ENCODE measurements at regions not wholly inside any gene's neighbourhood (a gene's known extent, or its start where the extent isn't known, plus 50 kb on each side); places are given as distances from the start of the nearest gene placed in this dataset.

GRCh38 chr17:71578446-71578845, 542.4 kb upstream of the SOX9 start:
- H3K36me3 ChIP-seq (ENCODE audit: insufficient read depth), result no peaks in the 10 kb centered on the region
- no peaks in the 10 kb centered on the region for H3K4me1 ChIP-seq (ENCODE audit: insufficient read depth)
- TF ChIP-seq ETS1 (IDR thresholded peaks at IDR 0.05) (no peak), EZH2 (IDR thresholded peaks at IDR 0.05; ENCODE audit: low read depth, unreplicated experiment) (no peak), ZNF462 (CRISPR knock-in tag; IDR thresholded peaks at IDR 0.05) (no peak), CREB1 (CRISPR knock-in tag; IDR thresholded peaks at IDR 0.05; ENCODE audit: low read depth) (no peak), ZNF114 (CRISPR knock-in tag; IDR thresholded peaks at IDR 0.05) (no peak), JUNB (IDR thresholded peaks at IDR 0.05; ENCODE audit: unreplicated experiment) (no peak), EZH2phosphoT487 (IDR thresholded peaks at IDR 0.05; ENCODE audit: unreplicated experiment) (no peak), NANOG (IDR thresholded peaks at IDR 0.05; ENCODE audit: borderline replicate concordance) (no peak), ZNF331 (CRISPR knock-in tag; IDR thresholded peaks at IDR 0.05; ENCODE audit: low read depth) (no peak), POLR2AphosphoS5 (IDR thresholded peaks at IDR 0.05; ENCODE audit: low read depth) (no peak), REST (IDR thresholded peaks at IDR 0.05; ENCODE audit: unreplicated experiment) (no peak), CTCF (conservative IDR thresholded peaks at IDR 0.05; ENCODE audit: low read depth in 2 of 2) (no peak), STAT1 (IDR thresholded peaks at IDR 0.05; ENCODE audit: unreplicated experiment) (no peak)
- Mint-ChIP-seq H3K9me3 (peaks cover 12% of the 10 kb centered on the region), H3K27me3 (ENCODE audit: insufficient read depth, low read depth, poor library complexity) (no peaks in the 10 kb centered on the region), H3K4me1 (no peaks in the 10 kb centered on the region), H3K27ac (no peak overlapping the region), H3K36me3 (ENCODE audit: low read depth) (peaks cover 8% of the 10 kb centered on the region; the same call in 2 of the 3 replicates), H3K4me3 (no peak overlapping the region)
- no peaks in the 10 kb centered on the region for H4K20me1 ChIP-seq (replicated peaks; ENCODE audit: insufficient read depth)
- no peak overlapping the region for H3K27ac ChIP-seq (ENCODE audit: low read depth)
- DNase-seq (ENCODE audit: low spot score), result no peak
- ATAC-seq, result no peak
- no peaks in the 10 kb centered on the region; the same call in 1 of the 2 replicates for H3K9me2 ChIP-seq (ENCODE audit: insufficient read depth)
- H3F3A ChIP-seq (replicated peaks; ENCODE audit: low read depth), result no peaks in the 10 kb centered on the region
- H3K27me3 ChIP-seq (ENCODE audit: insufficient read depth), result no peaks in the 10 kb centered on the region
- H3K79me2 ChIP-seq (replicated peaks; ENCODE audit: insufficient read depth), result no peaks in the 10 kb centered on the region
- no peak overlapping the region for H3K4me2 ChIP-seq
- H3K4me3 ChIP-seq, result no peak overlapping the region
- no peak overlapping the region for H2AFZ ChIP-seq

Measured in GM23338 (cell line).